Amygdala (tissue), 56 donors: ENCODE measurements at regions not wholly inside any gene's neighbourhood (a gene's known extent, or its start where the extent isn't known, plus 50 kb on each side); places are given as distances from the start of the nearest gene placed in this dataset.
A peak's percentile ranks its signal among the peaks of the same experiment; 100 is the strongest.

ENCODE experiments used
- DNase-seq, 56 donors: peaks; one replicate each; lab custom pipeline; 2025; lab: John Stamatoyannopoulos, UW

GRCh38 chr5:79872291-79872690 lies 118.8 kb downstream of the MTX3 start:
- DNase-seq, result no peak

- DNase-seq, result no peak
Measured at GRCh38 chr5:79871364-79872120, 119.5 kb downstream of the MTX3 start.

- DNase-seq, result no peak
Measured at GRCh38 chr5:79868163-79868670, 122.8 kb downstream of the MTX3 start.

- no peak for DNase-seq
Measured at GRCh38 chr5:79865579-79865978, 125.5 kb downstream of the MTX3 start.

- no peak for DNase-seq
Measured at GRCh38 chr5:79864364-79864763, 126.7 kb downstream of the MTX3 start.

- DNase-seq, result no peak
Measured at GRCh38 chr5:79859588-79859987, 131.5 kb downstream of the MTX3 start.

GRCh38 chr5:79858410-79858723 lies 132.7 kb downstream of the MTX3 start:
- DNase-seq, result no peak

- DNase-seq, result peak in 52 of 56 donors; percentile 4 to 86 (median 38)
Measured at GRCh38 chr5:79857714-79858409, 133.2 kb downstream of the MTX3 start.

- no peak for DNase-seq
Measured at GRCh38 chr5:79856456-79857055, 134.5 kb downstream of the MTX3 start.

- no peak for DNase-seq
Measured at GRCh38 chr5:79853676-79854418, 137.2 kb downstream of the MTX3 start.

- DNase-seq, result no peak
Measured at GRCh38 chr5:79853028-79853427, 138.0 kb downstream of the MTX3 start.

GRCh38 chr5:79851391-79851863 lies 139.6 kb downstream of the MTX3 start:
- DNase-seq, result no peak

GRCh38 chr5:79850941-79851340 lies 140.1 kb downstream of the MTX3 start:
- DNase-seq, result no peak

GRCh38 chr5:79850316-79850822 lies 140.7 kb downstream of the MTX3 start:
- no peak for DNase-seq

- no peak for DNase-seq
Measured at GRCh38 chr5:79849486-79850315, 141.4 kb downstream of the MTX3 start.
